A549 (cell line): ENCODE measurements at regions not wholly inside any gene's neighbourhood (a gene's known extent, or its start where the extent isn't known, plus 50 kb on each side); places are given as distances from the start of the nearest gene placed in this dataset.

Source experiments
- CBX8 ChIP-seq: fragments of 200-600 bp; sonication (generic); IDR thresholded peaks from 2 replicates; pipeline ENCODE4 v1.6.1; 2016
- CTCF ChIP-seq: fragments of >200 bp; sonication (Bioruptor Twin); formaldehyde crosslinking; IDR thresholded peaks from 3 replicates; pipeline ENCODE4 v1.5.1; 2016
- ZFP36 ChIP-seq: fragments of 450-650 bp; IDR thresholded peaks from 2 replicates; pipeline ENCODE4 v1.6.1; 2014; ENCODE audit warnings: borderline replicate concordance; ENCODE audit not compliant: partially characterized antibody

GRCh38 chr4:30294295-30294694, 425.9 kb upstream of the PCDH7 start:
- TF ChIP-seq ZFP36 (no peak), CBX8 (no peak), CTCF (no peak)
